PC-3 (cell line): ENCODE measurements at regions not wholly inside any gene's neighbourhood (a gene's known extent, or its start where the extent isn't known, plus 50 kb on each side); places are given as distances from the start of the nearest gene placed in this dataset.

Source experiments
- ATAC-seq: fragments of 200-7000 bp; cut with Tn5 transposase; 2 replicates; pipeline ENCODE4 v1.9.1; 2020; ENCODE audit warnings: mild to moderate bottlenecking, moderate library complexity
- BruUV-seq: library from RNA; stranded (reverse); fragments of 400-500 nt; replicated peaks from 2 replicates; lab custom pipeline; 2021; lab: Mats Ljungman, UMichigan
- CTCF ChIA-PET: fragments of 300-600 bp; sonication (Branson Sonifier 250); formaldehyde crosslinking; loops from one replicate; lab custom pipeline; 2022; ENCODE audit warnings: antibody characterized with exemption; lab: Charles Lee
- POLR2A ChIA-PET: fragments of 300-600 bp; sonication (Branson Sonifier 250); formaldehyde crosslinking; loops from one replicate; lab custom pipeline; 2022; ENCODE audit warnings: antibody characterized with exemption; ENCODE audit not compliant: unreplicated experiment; lab: Charles Lee
- DNase-seq: peaks from one replicate; pipeline ENCODE4 v3.0.0-alpha.2; 2015
- H2AFZ ChIP-seq: fragments of 300-600 bp; sonication (generic); 2 replicates; pipeline ENCODE4 v1.6.0; 2016; ENCODE audit warnings: antibody characterized with exemption, low read length
- H3F3A ChIP-seq: fragments of 300-600 bp; sonication (generic); one replicate; pipeline ENCODE4 v1.6.0; 2017; ENCODE audit warnings: antibody characterized with exemption, low read length, control low read depth, mild to moderate bottlenecking; ENCODE audit not compliant: unreplicated experiment
- H3K27ac ChIP-seq: fragments of 300-600 bp; sonication (generic); 2 replicates; pipeline ENCODE4 v1.5.1; 2016; ENCODE audit warnings: mild to moderate bottlenecking, low read length
- H3K27me3 ChIP-seq: fragments of 300-600 bp; sonication (generic); 2 replicates; pipeline ENCODE4 v1.6.1; 2016; ENCODE audit warnings: low read length, mixed read lengths
- H3K36me3 ChIP-seq: fragments of 300-600 bp; sonication (generic); 2 replicates; pipeline ENCODE4 v1.6.1; 2016; ENCODE audit warnings: low read depth, mixed run types, low read length, mixed read lengths
- H3K4me1 ChIP-seq: fragments of 300-600 bp; sonication (generic); 2 replicates; pipeline ENCODE4 v1.5.1; 2016; ENCODE audit warnings: low read length; ENCODE audit not compliant: insufficient read depth
- H3K4me2 ChIP-seq: fragments of 300-600 bp; sonication (generic); 2 replicates; pipeline ENCODE4 v1.6.0; 2016; ENCODE audit warnings: low read length
- H3K4me3 ChIP-seq: fragments of 300-600 bp; sonication (generic); 2 replicates; pipeline ENCODE4 v1.5.1; 2016; ENCODE audit warnings: mild to moderate bottlenecking, low read length, mixed read lengths
- H3K79me2 ChIP-seq: fragments of 300-600 bp; sonication (generic); 2 replicates; pipeline ENCODE4 v1.6.1; 2017; ENCODE audit warnings: low read length, mixed read lengths
- H3K9ac ChIP-seq: fragments of 300-600 bp; sonication (generic); 2 replicates; pipeline ENCODE4 v1.6.0; 2016; ENCODE audit warnings: mild to moderate bottlenecking, low read length
- H3K9me2 ChIP-seq: fragments of 300-600 bp; sonication (generic); replicated peaks from 2 replicates; pipeline ENCODE4 v1.6.1; 2016; ENCODE audit warnings: mixed run types, low read length, mixed read lengths
- H3K9me3 ChIP-seq: fragments of 300-600 bp; sonication (generic); 2 replicates; pipeline ENCODE4 v1.6.1; 2016; ENCODE audit warnings: low read length, mixed read lengths
- H4K20me1 ChIP-seq: fragments of 300-600 bp; sonication (generic); 2 replicates; pipeline ENCODE4 v1.6.1; 2016; ENCODE audit warnings: low read length, mixed read lengths
- EZH2 ChIP-seq: fragments of 300-600 bp; sonication (generic); IDR thresholded peaks from one replicate; pipeline ENCODE4 v1.6.1; 2017; ENCODE audit warnings: antibody characterized with exemption, mild to moderate bottlenecking, low read length; ENCODE audit not compliant: unreplicated experiment
- EZH2phosphoT487 ChIP-seq: fragments of 300-600 bp; sonication (generic); IDR thresholded peaks from 2 replicates; pipeline ENCODE4 v1.6.1; 2018; ENCODE audit warnings: mild to moderate bottlenecking, antibody characterized with exemption, low read length, borderline replicate concordance
- intact Hi-C: fragments of 100-400 bp; cut with micrococcal nuclease; formaldehyde crosslinking; loops from 2 replicates; pipeline ENCODE4 v1.9.0; 2023
- TF ChIP-seq, protein P1 (sequence below): fragments of 300-600 bp; sonication (generic); conservative IDR thresholded peaks from 2 replicates; pipeline ENCODE4 v1.5.1; 2017; ENCODE audit warnings: antibody characterized with exemption, low read depth, mild to moderate bottlenecking, low read length

GRCh38 chr4:73922317-73922716 is 53.1 kb downstream of the CXCL1 start:
- H3K9me3 ChIP-seq, result no peaks in the 10 kb centered on the region
- no peak overlapping the region for H3K4me3 ChIP-seq
- DNase-seq (no peak), ATAC-seq (no peak)
- no peaks in the 10 kb centered on the region for H3K79me2 ChIP-seq
- H3K4me1 ChIP-seq, result peaks cover 33% of the 10 kb centered on the region
- H3K27ac ChIP-seq, result peak overlapping the region; percentile 59
- no peaks in the 10 kb centered on the region for H3K36me3 ChIP-seq
- no TSS peak for BruUV-seq
- ChIA-PET POLR2A (interaction anchor here (0.6 kb wide), 1 partner anchor 51 kb away, joined by 3 read pairs; no protein-coding TSS in a partner anchor), CTCF (interaction anchor here (1.3 kb wide), 1 partner anchor 58 kb away, joined by 4 read pairs; no protein-coding TSS in a partner anchor)
- no peak for TF ChIP-seq EZH2
- TF ChIP-seq EZH2phosphoT487, result no peak
- TF ChIP-seq, protein P1, sequence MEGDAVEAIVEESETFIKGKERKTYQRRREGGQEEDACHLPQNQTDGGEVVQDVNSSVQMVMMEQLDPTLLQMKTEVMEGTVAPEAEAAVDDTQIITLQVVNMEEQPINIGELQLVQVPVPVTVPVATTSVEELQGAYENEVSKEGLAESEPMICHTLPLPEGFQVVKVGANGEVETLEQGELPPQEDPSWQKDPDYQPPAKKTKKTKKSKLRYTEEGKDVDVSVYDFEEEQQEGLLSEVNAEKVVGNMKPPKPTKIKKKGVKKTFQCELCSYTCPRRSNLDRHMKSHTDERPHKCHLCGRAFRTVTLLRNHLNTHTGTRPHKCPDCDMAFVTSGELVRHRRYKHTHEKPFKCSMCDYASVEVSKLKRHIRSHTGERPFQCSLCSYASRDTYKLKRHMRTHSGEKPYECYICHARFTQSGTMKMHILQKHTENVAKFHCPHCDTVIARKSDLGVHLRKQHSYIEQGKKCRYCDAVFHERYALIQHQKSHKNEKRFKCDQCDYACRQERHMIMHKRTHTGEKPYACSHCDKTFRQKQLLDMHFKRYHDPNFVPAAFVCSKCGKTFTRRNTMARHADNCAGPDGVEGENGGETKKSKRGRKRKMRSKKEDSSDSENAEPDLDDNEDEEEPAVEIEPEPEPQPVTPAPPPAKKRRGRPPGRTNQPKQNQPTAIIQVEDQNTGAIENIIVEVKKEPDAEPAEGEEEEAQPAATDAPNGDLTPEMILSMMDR, result no peak
- H3K9me2 ChIP-seq, result no peaks in the 10 kb centered on the region
- H4K20me1 ChIP-seq, result no peaks in the 10 kb centered on the region
- peak overlapping the region; percentile 31; the same call in 1 of the 2 replicates for H2AFZ ChIP-seq
- intact Hi-C loops, result loop anchor here (5.0 to 10.0 kb wide), 2 partner anchors 245 to 328 kb away; no protein-coding TSS in a partner anchor
- no peak overlapping the region for H3K4me2 ChIP-seq
- H3K9ac ChIP-seq, result peak overlapping the region; percentile 39
- H3F3A ChIP-seq, result no peaks in the 10 kb centered on the region
- no peaks in the 10 kb centered on the region for H3K27me3 ChIP-seq
